ENCODE measurements at regions not wholly inside any gene's neighbourhood (a gene's known extent, or its start where the extent isn't known, plus 50 kb on each side); places are given as distances from the start of the nearest gene placed in this dataset.
"Not testable (repeated sequence)": the region's sequence is repeated elsewhere in the genome, so short reads cannot be mapped to it uniquely, and the experiment has no call there.

- no peaks in the 10 kb centered on the region for H3K27me3 Mint-ChIP-seq (ENCODE audit: low read depth, poor library complexity)
Observed at GRCh38 chr16:34803683-34804416, 1344.4 kb downstream of the TP53TG3F start.

GRCh38 chr16:34806992-34807644 is 1347.7 kb downstream of the TP53TG3F start:
- not testable (repeated sequence) for H3K4me1 Mint-ChIP-seq; DNase-seq; H3K27me3 Mint-ChIP-seq (ENCODE audit: low read depth, poor library complexity); H3K27ac Mint-ChIP-seq; H3K36me3 Mint-ChIP-seq (ENCODE audit: low read depth); H3K4me3 Mint-ChIP-seq
- peaks cover 31% of the 10 kb centered on the region for H3K9me3 Mint-ChIP-seq

More at GRCh38 chr16:34803683-34804416, 1344.4 kb downstream of the TP53TG3F start:
- no peak overlapping the region for H3K4me3 Mint-ChIP-seq
- no peak overlapping the region for H3K27ac Mint-ChIP-seq
- no peaks in the 10 kb centered on the region for H3K36me3 Mint-ChIP-seq (ENCODE audit: low read depth)
- H3K4me1 Mint-ChIP-seq, result no peaks in the 10 kb centered on the region
- TF ChIP-seq CTCF (IDR thresholded peaks at IDR 0.05), result no peak
- peaks cover 44% of the 10 kb centered on the region for H3K9me3 Mint-ChIP-seq
- no peak for DNase-seq

- not testable (repeated sequence) for H3K4me3 Mint-ChIP-seq; H3K36me3 Mint-ChIP-seq (ENCODE audit: low read depth); H3K27me3 Mint-ChIP-seq (ENCODE audit: low read depth, poor library complexity); H3K4me1 Mint-ChIP-seq; DNase-seq; H3K27ac Mint-ChIP-seq
- H3K9me3 Mint-ChIP-seq, result peaks cover 35% of the 10 kb centered on the region
Observed at GRCh38 chr16:34807844-34808243, 1348.4 kb downstream of the TP53TG3F start.

GRCh38 chr16:34808530-34808929 is 1349.1 kb downstream of the TP53TG3F start:
- H3K27me3 Mint-ChIP-seq (ENCODE audit: low read depth, poor library complexity); DNase-seq; H3K4me3 Mint-ChIP-seq; H3K4me1 Mint-ChIP-seq; H3K27ac Mint-ChIP-seq; H3K36me3 Mint-ChIP-seq (ENCODE audit: low read depth): not testable (repeated sequence)
- H3K9me3 Mint-ChIP-seq, result peaks cover 37% of the 10 kb centered on the region

Measured in nephron progenitor cell (in vitro differentiated cells).